Gastroesophageal sphincter (tissue), 3 donors: ENCODE measurements at regions not wholly inside any gene's neighbourhood (a gene's known extent, or its start where the extent isn't known, plus 50 kb on each side); places are given as distances from the start of the nearest gene placed in this dataset.

Experiments
- EP300 ChIP-seq: sonication (generic); formaldehyde crosslinking; IDR thresholded peaks from one replicate; pipeline ENCODE4 v1.6.1; 2017; ENCODE audit warnings: antibody characterized with exemption, mild to moderate bottlenecking
- POLR2A ChIP-seq, 2 donors: fragments of 450-650 bp; IDR thresholded peaks; one replicate each; pipeline ENCODE4 v1.6.1; 2017; ENCODE audit warnings: antibody characterized with exemption in 2 of 2, mild to moderate bottlenecking in 2 of 2, moderate library complexity in 1 of 2
- POLR2AphosphoS5 ChIP-seq: sonication (generic); formaldehyde crosslinking; IDR thresholded peaks from one replicate; pipeline ENCODE4 v1.6.1; 2017; ENCODE audit warnings: antibody characterized with exemption
- TF ChIP-seq, protein P1 (sequence below), 4 experiments: fragments of 200-600 bp in 2 of 4; fragments of 450-650 bp in 2 of 4; sonication (generic) in 1 of 4; IDR thresholded peaks; one replicate each; pipeline ENCODE4 v1.5.1; 2017 to 2019; ENCODE audit warnings: antibody characterized with exemption in 4 of 4, mild to moderate bottlenecking in 2 of 4, moderate library complexity in 2 of 4

DNA sequence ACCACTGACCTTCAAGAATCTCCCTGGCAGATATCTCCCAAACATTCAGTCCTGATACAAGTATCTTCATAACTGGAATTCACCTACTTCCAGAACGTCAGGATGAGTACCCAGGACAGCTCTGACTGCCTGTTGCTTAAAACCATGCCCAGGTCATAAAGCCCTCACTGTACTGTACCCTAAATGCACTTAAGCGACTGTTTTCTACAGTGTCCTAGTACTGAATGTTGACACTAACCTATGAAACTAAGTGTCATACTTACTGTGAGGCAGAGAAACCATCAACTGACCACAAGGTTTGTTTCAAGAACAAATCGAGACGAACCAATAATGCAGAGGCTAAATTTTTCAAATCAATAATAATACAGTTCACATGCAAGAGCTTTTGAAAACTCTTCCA, 178.7 kb upstream of the NSMCE3 start:
- TF ChIP-seq, protein P1, sequence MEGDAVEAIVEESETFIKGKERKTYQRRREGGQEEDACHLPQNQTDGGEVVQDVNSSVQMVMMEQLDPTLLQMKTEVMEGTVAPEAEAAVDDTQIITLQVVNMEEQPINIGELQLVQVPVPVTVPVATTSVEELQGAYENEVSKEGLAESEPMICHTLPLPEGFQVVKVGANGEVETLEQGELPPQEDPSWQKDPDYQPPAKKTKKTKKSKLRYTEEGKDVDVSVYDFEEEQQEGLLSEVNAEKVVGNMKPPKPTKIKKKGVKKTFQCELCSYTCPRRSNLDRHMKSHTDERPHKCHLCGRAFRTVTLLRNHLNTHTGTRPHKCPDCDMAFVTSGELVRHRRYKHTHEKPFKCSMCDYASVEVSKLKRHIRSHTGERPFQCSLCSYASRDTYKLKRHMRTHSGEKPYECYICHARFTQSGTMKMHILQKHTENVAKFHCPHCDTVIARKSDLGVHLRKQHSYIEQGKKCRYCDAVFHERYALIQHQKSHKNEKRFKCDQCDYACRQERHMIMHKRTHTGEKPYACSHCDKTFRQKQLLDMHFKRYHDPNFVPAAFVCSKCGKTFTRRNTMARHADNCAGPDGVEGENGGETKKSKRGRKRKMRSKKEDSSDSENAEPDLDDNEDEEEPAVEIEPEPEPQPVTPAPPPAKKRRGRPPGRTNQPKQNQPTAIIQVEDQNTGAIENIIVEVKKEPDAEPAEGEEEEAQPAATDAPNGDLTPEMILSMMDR (IDR thresholded peaks at IDR 0.05), result no peak
- TF ChIP-seq EP300 (no peak), POLR2AphosphoS5 (no peak), POLR2A (IDR thresholded peaks at IDR 0.05) (no peak)
